WERI-Rb-1 (cell line): ENCODE measurements at regions not wholly inside any gene's neighbourhood (a gene's known extent, or its start where the extent isn't known, plus 50 kb on each side); places are given as distances from the start of the nearest gene placed in this dataset.

Experiments used
- DNase-seq: peaks from one replicate; pipeline ENCODE4 v3.0.0-alpha.2; 2020
- H3K27ac ChIP-seq: fragments of 250-450 bp; sonication (Bioruptor Pico); 2 replicates; pipeline ENCODE4 v1.5.1; 2020; ENCODE audit warnings: mild to moderate bottlenecking, moderate library complexity
- H3K27me3 ChIP-seq: fragments of 250-450 bp; sonication (Bioruptor Pico); 2 replicates; pipeline ENCODE4 v1.5.1; 2021; ENCODE audit warnings: mild to moderate bottlenecking, low read depth, moderate library complexity; ENCODE audit not compliant: insufficient read depth, severe bottlenecking
- H3K36me3 ChIP-seq: fragments of 250-450 bp; sonication (Bioruptor Pico); 2 replicates; pipeline ENCODE4 v1.5.1; 2020; ENCODE audit warnings: mild to moderate bottlenecking, moderate library complexity
- H3K4me3 ChIP-seq: 2 replicates; pipeline ENCODE4 v1.5.1; 2011; ENCODE audit warnings: low read depth, mild to moderate bottlenecking, control low read depth, low read length
- H3K9me3 ChIP-seq: fragments of 250-450 bp; sonication (Bioruptor Pico); 2 replicates; pipeline ENCODE4 v1.5.1; 2021; ENCODE audit warnings: mild to moderate bottlenecking, moderate library complexity; ENCODE audit not compliant: severe bottlenecking
- TF ChIP-seq, protein P1 (sequence below): IDR thresholded peaks from 2 replicates; pipeline ENCODE4 v1.5.1; 2011; ENCODE audit warnings: low read depth, mild to moderate bottlenecking, control low read depth, inconsistent platforms, low read length

DNA sequence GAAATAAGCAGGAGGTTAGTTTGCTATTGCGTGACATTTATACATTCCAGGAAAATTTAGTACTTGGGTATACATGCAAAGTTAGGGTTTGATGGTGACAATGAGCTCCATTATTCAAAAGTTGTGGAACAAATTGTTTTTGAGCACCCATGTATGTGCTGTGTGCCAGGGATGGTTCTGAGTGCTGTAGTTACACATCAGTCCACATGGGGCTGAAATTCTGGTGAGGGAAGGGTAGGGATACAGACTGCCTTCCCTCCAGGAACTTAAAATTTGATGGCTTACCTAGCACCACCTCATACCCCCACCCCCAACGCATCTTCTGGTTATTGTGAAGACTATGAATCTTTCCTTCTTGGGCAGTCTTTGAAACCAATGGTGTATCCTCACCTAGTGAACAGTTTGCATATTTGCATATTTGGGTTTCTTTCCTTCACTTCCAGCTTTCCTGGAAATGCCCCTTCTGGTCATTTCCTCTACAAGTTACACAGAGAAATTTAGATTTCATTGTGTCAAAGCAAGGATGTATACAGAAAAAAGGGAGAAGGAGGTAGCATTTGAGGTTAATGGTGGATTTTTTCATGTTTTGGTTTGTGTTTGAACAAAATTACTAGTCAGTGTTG lies 222.0 kb upstream of the IL12A start:
- H3K27ac ChIP-seq, result no peak overlapping the region
- no peak overlapping the region for H3K4me3 ChIP-seq
- no peaks in the 10 kb centered on the region for H3K9me3 ChIP-seq
- TF ChIP-seq, protein P1, sequence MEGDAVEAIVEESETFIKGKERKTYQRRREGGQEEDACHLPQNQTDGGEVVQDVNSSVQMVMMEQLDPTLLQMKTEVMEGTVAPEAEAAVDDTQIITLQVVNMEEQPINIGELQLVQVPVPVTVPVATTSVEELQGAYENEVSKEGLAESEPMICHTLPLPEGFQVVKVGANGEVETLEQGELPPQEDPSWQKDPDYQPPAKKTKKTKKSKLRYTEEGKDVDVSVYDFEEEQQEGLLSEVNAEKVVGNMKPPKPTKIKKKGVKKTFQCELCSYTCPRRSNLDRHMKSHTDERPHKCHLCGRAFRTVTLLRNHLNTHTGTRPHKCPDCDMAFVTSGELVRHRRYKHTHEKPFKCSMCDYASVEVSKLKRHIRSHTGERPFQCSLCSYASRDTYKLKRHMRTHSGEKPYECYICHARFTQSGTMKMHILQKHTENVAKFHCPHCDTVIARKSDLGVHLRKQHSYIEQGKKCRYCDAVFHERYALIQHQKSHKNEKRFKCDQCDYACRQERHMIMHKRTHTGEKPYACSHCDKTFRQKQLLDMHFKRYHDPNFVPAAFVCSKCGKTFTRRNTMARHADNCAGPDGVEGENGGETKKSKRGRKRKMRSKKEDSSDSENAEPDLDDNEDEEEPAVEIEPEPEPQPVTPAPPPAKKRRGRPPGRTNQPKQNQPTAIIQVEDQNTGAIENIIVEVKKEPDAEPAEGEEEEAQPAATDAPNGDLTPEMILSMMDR, result peak; percentile 42; the same call in 1 of the 2 replicates
- no peaks in the 10 kb centered on the region for H3K36me3 ChIP-seq
- H3K27me3 ChIP-seq, result no peaks in the 10 kb centered on the region
- DNase-seq, result no peak

DNA sequence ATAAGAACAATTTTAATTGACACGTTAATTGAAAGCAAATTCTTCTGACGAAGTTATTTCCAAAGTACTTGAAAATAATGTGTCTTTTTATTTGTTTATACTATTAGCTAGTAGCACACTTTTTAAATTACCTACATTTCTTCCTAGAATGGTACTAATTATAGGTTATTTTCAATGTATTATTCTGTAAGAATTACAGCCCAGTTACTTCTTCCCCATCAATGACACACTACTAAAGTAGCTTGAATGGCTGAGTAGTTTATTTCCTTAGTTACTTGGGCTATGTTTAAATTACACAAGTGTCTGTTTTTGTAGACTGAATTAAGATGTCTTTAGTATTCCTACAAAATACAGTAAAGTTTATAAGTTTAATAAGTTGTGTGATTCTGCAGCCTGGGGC lies 217.6 kb upstream of the IL12A start:
- H3K36me3 ChIP-seq, result no peaks in the 10 kb centered on the region
- H3K27me3 ChIP-seq, result no peaks in the 10 kb centered on the region
- no peak for DNase-seq
- H3K4me3 ChIP-seq, result no peak overlapping the region
- TF ChIP-seq, protein P1, result no peak
- H3K27ac ChIP-seq, result no peak overlapping the region
- H3K9me3 ChIP-seq, result no peaks in the 10 kb centered on the region

DNA sequence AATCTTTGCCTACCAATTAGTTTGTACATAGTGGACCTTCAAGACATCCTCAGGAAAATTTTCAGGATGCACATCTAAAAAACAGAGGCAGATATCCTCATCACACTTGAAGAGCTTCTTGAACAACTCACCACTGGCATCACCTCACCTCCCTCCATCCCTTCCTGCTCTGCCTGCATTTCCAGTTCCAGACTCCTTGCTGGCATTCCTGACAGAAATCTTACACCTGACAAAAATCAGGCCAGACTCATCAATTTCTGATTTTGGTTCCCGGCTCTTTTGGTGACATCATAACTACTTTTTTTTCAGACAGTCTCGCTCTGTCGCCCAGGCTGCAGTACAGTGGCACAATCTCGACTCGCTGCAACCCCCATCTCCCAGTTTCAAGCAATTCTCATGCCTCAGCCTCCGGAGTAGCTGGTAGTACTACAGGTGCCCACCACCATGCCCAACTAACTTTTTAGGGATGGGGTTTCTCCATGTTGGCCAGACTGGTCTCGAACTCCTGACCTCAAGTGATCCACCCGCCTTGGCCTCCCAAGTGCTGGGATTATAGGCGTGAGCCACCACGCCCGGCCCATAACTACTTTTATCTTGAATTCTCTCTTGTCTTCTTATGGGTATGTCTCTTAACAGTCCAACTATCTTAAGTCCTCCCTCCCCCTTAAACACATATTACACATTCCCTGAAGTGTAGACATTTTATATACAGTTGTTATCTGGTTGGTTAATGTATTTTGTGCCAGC lies 216.6 kb upstream of the IL12A start:
- H3K36me3 ChIP-seq, result no peaks in the 10 kb centered on the region
- H3K27me3 ChIP-seq, result no peaks in the 10 kb centered on the region
- H3K4me3 ChIP-seq, result no peak overlapping the region
- TF ChIP-seq, protein P1, result no peak
- no peak for DNase-seq
- no peak overlapping the region for H3K27ac ChIP-seq
- H3K9me3 ChIP-seq, result no peaks in the 10 kb centered on the region

DNA sequence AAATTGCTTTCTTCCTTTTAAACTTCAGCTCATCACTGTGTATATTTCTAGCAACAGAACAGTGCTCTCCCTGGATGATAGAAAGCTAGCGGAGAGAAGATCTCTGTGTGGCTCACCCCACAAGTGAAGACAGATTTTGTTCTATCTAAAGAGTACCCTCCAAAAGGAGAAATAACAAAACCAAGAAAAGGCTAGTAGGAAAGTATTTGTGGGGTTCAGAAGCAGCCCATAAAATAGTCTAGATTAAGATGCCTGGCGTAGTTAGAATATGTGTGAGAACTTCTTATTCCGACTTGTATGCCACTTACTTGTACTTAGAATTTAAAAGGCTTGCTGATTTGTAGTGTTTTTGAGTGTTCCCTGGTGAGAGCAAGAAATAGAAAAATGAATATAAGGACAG lies 214.9 kb upstream of the IL12A start:
- no peaks in the 10 kb centered on the region for H3K27me3 ChIP-seq
- H3K9me3 ChIP-seq, result no peaks in the 10 kb centered on the region
- TF ChIP-seq, protein P1, result no peak
- DNase-seq, result no peak
- H3K36me3 ChIP-seq, result no peaks in the 10 kb centered on the region
- no peak overlapping the region for H3K4me3 ChIP-seq
- no peak overlapping the region for H3K27ac ChIP-seq

DNA sequence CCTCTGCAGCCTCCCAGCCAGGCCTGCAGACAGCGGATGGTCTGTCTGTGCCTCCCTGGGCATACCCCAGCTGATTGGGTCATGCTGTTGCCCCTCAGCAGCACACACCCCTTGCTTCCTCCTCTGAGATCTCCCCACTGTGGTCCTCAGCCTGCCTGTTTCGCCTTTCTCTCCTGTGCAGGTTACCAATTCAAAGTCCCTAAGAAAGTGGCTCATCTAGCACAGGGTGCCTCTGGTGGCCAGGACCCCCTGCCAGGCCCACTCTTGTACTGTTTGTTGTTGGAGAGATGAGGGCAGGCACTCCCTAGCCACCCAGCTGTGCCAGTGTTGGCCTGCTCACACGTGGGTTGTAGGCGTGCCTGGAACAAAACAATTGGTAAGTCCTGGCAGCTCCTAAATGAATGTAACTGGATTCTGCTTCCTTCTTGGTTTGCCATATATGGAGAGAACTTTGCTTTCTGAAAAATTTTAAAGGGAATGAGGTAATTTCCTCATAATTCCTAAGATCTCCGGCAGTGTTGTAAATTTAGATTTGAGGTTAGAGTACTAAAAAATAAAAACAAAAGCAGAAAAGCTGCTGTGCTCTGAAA lies 213.2 kb upstream of the IL12A start:
- no peak for DNase-seq
- Histone ChIP-seq H3K36me3 (no peaks in the 10 kb centered on the region), H3K27me3 (no peaks in the 10 kb centered on the region), H3K27ac (no peak overlapping the region), H3K9me3 (no peaks in the 10 kb centered on the region), H3K4me3 (no peak overlapping the region)
- TF ChIP-seq, protein P1, result no peak
